Psoas muscle (tissue), 7 donors: ENCODE measurements at regions not wholly inside any gene's neighbourhood (a gene's known extent, or its start where the extent isn't known, plus 50 kb on each side); places are given as distances from the start of the nearest gene placed in this dataset.
A peak's percentile ranks its signal among the peaks of the same experiment; 100 is the strongest.
"Not testable (repeated sequence)": the region's sequence is repeated elsewhere in the genome, so short reads cannot be mapped to it uniquely, and the experiment has no call there.

Source experiments
- ATAC-seq, 4 donors: fragments of 200-7000 bp; cut with Tn5 transposase; one replicate each; pipeline ENCODE4 v1.9.1; 2020; ENCODE audit warnings: moderate library complexity in 3 of 4, mild to moderate bottlenecking in 2 of 4
- DNase-seq, 2 donors: peaks; one replicate each; pipeline ENCODE4 v3.0.0-alpha.2; 2020
- H3K27ac ChIP-seq: fragments of 200-600 bp; one replicate; pipeline ENCODE4 v1.8.0; 2022
- H3K27me3 ChIP-seq, 3 donors: fragments of 200-600 bp in 1 of 3; one replicate each; pipeline versions ENCODE4 v1.6.1 to v1.8.0; 2013 to 2022; ENCODE audit warnings: low read length in 2 of 3, mild to moderate bottlenecking in 2 of 3, moderate library complexity in 1 of 3; ENCODE audit not compliant: insufficient read depth in 3 of 3
- H3K36me3 ChIP-seq, 2 donors: fragments of 200-600 bp in 1 of 2; one replicate each; pipeline versions ENCODE4 v1.6.1 to v1.8.0; 2013 to 2022; ENCODE audit warnings: low read depth in 1 of 2, mild to moderate bottlenecking in 1 of 2, moderate library complexity in 1 of 2; ENCODE audit not compliant: insufficient read depth in 1 of 2
- H3K4me1 ChIP-seq: fragments of 200-600 bp; one replicate; pipeline ENCODE4 v1.8.0; 2022
- H3K4me3 ChIP-seq: fragments of 200-600 bp; one replicate; pipeline ENCODE4 v1.8.0; 2022; ENCODE audit warnings: mild to moderate bottlenecking
- H3K9me3 ChIP-seq: fragments of 200-600 bp; one replicate; pipeline ENCODE4 v1.8.0; 2022
- CTCF ChIP-seq: fragments of 200-600 bp; IDR thresholded peaks from one replicate; pipeline ENCODE4 v1.8.0; 2022; ENCODE audit warnings: antibody characterized with exemption
- WGBS, 3 donors: extraction: QIAGEN DNeasy Blood & Tissue Kit; methylation state at CpG; one replicate each; pipeline versions ENCODE4 v1.1.6 to v1.1.7; 2013; 5-methylcytosine and 5-hydroxymethylcytosine counted together
- intact Hi-C, 2 donors: fragments of 100-400 bp; cut with DNase I; formaldehyde crosslinking; loops; one replicate each; pipeline versions ENCODE4 v1.11.0 to v1.14.2; 2022
- donor health status: healthy with polysubstance abuse.
- donor health status: DM: no; HTN: no; CAD: no; lungs with moderate emphysema.
- donor health status: Bipolar disorder and iron deficiency.
- donor health status: healthy.
- donor health status: DM: yes; HTN: yes; CAD: no.
- donor health status: DM: no; HTN: no; CAD: no.
- donor health status: DM: yes; HTN: yes; CAD: no.

- intact Hi-C loops: no loop called here
- DNase-seq (peak; percentile 83 to 84), ATAC-seq (peak; percentile 79 to 91 (median 88))
- Histone ChIP-seq H3K4me3 (no peak overlapping the region), H3K27ac (no peak overlapping the region), H3K4me1 (no peaks in the 10 kb centered on the region), H3K9me3 (no peaks in the 10 kb centered on the region), H3K36me3 (no peaks in the 10 kb centered on the region), H3K27me3 (peaks cover 0 to 26% (median 0%) of the 10 kb centered on the region in 3 donors)
- TF ChIP-seq CTCF: no peak
- WGBS, 3 donors: 33 to 44% (median 34%) methylated on average over 13 of the region's 13 CpGs
Observed at GRCh38 chr1:203408486-203409481, 57.9 kb upstream of the FMOD start.

GRCh38 chr1:203410182-203410900, 59.4 kb upstream of the FMOD start:
- no peak for DNase-seq
- Histone ChIP-seq H3K9me3 (no peaks in the 10 kb centered on the region), H3K4me1 (no peaks in the 10 kb centered on the region), H3K4me3 (no peak overlapping the region), H3K36me3 (no peaks in the 10 kb centered on the region), H3K27me3 (peaks cover 0 to 26% (median 0%) of the 10 kb centered on the region in 3 donors), H3K27ac (no peak overlapping the region)
- intact Hi-C loops: no loop called here
- ATAC-seq: no peak
- no peak for TF ChIP-seq CTCF
- 29 to 41% (median 33%) methylated on average over 7 of the region's 7 CpGs for WGBS, 3 donors

- DNase-seq, H3K27ac ChIP-seq, H3K4me1 ChIP-seq, H3K4me3 ChIP-seq, ATAC-seq, H3K36me3 ChIP-seq, intact Hi-C loops, H3K9me3 ChIP-seq: not testable (repeated sequence)
- 80 to 96% (median 93%) methylated on average over 7 to 9 of the region's 9 CpGs for WGBS, 3 donors
- peaks cover 0 to 26% (median 0%) of the 10 kb centered on the region in 3 donors for H3K27me3 ChIP-seq
Observed at GRCh38 chr1:203411431-203411830, 60.5 kb upstream of the FMOD start.

GRCh38 chr1:203419558-203419957, 56.0 kb upstream of the PRELP start:
- Histone ChIP-seq H3K36me3 (no peaks in the 10 kb centered on the region), H3K4me1 (no peaks in the 10 kb centered on the region), H3K9me3 (no peaks in the 10 kb centered on the region), H3K4me3 (no peak overlapping the region), H3K27me3 (peaks cover 0 to 7% (median 2%) of the 10 kb centered on the region in 3 donors), H3K27ac (no peak overlapping the region)
- no peak for ATAC-seq
- no peak for TF ChIP-seq CTCF
- intact Hi-C loops: no loop called here
- DNase-seq: no peak

- peaks cover 0 to 7% (median 2%) of the 10 kb centered on the region in 3 donors for H3K27me3 ChIP-seq
- ATAC-seq: no peak
- DNase-seq: no peak
- no peaks in the 10 kb centered on the region for H3K4me1 ChIP-seq
- no peak overlapping the region for H3K4me3 ChIP-seq
- intact Hi-C loops: no loop called here
- no peaks in the 10 kb centered on the region for H3K36me3 ChIP-seq
- H3K9me3 ChIP-seq: no peaks in the 10 kb centered on the region
- TF ChIP-seq CTCF: no peak
- no peak overlapping the region for H3K27ac ChIP-seq
- WGBS, 3 donors: 85 to 98% (median 90%) methylated on average over 1 of the region's 1 CpG
Observed at GRCh38 chr1:203420263-203420662, 55.3 kb upstream of the PRELP start.
